Erythroblast (primary cell): ENCODE measurements at regions not wholly inside any gene's neighbourhood (a gene's known extent, or its start where the extent isn't known, plus 50 kb on each side); places are given as distances from the start of the nearest gene placed in this dataset.

Source experiments
- GATA1 ChIP-seq: IDR thresholded peaks from 2 replicates; pipeline ENCODE4 v1.6.1; 2011; ENCODE audit warnings: low read depth, mild to moderate bottlenecking, control low read depth, low read length, moderate library complexity
- POLR2A ChIP-seq: IDR thresholded peaks from 2 replicates; pipeline ENCODE4 v1.6.1; 2011; ENCODE audit warnings: mild to moderate bottlenecking, low read length

DNA sequence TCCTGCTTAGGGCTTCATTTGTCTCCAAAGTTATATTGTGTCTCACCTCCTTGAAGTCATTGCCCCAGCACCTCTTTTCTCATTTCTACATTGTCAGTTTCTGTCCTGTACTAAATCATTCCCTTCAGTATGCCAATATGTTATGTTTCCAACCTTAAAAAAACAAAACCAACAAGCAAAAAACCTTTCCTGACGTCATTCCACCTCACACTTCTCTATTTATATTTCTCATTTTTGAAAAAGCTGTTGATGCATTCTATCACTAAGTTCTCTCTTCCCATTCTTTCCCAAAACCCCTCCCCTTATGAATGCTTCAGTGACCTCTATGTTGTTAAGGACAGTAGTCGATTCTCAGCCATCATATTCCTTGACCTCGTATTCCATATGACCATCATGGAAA lies 98.7 kb upstream of the ARHGAP24 start:
- TF ChIP-seq POLR2A, result no peak
- TF ChIP-seq GATA1, result no peak
